ENCODE measurements at regions not wholly inside any gene's neighbourhood (a gene's known extent, or its start where the extent isn't known, plus 50 kb on each side); places are given as distances from the start of the nearest gene placed in this dataset.
"Not testable (repeated sequence)": the region's sequence is repeated elsewhere in the genome, so short reads cannot be mapped to it uniquely, and the experiment has no call there.

GRCh38 chr18:22043837-22044236, 125.6 kb upstream of the GATA6 start:
- no peak for DNase-seq (ENCODE audit: low read depth in 2 of 2)

GRCh38 chr18:22044474-22045220, 124.7 kb upstream of the GATA6 start:
- DNase-seq (ENCODE audit: low read depth in 2 of 2): no peak

- DNase-seq (ENCODE audit: low read depth in 2 of 2): no peak
Observed at GRCh38 chr18:22045221-22045918, 124.0 kb upstream of the GATA6 start.

- DNase-seq (ENCODE audit: low read depth in 2 of 2): no peak
Observed at GRCh38 chr18:22046473-22046872, 122.9 kb upstream of the GATA6 start.

- DNase-seq (ENCODE audit: low read depth in 2 of 2): no peak
Observed at GRCh38 chr18:22047485-22047884, 121.9 kb upstream of the GATA6 start.

GRCh38 chr18:22048221-22048620, 121.2 kb upstream of the GATA6 start:
- no peak for DNase-seq (ENCODE audit: low read depth in 2 of 2)

- no peak for DNase-seq (ENCODE audit: low read depth in 2 of 2)
Observed at GRCh38 chr18:22048932-22049615, 120.3 kb upstream of the GATA6 start.

GRCh38 chr18:22052405-22053105, 116.8 kb upstream of the GATA6 start:
- no peak for DNase-seq (ENCODE audit: low read depth in 2 of 2)

GRCh38 chr18:22055466-22056238, 113.7 kb upstream of the GATA6 start:
- DNase-seq (ENCODE audit: low read depth in 2 of 2): no peak

GRCh38 chr18:22056950-22057349, 112.4 kb upstream of the GATA6 start:
- no peak for DNase-seq (ENCODE audit: low read depth in 2 of 2)

- no peak for DNase-seq (ENCODE audit: low read depth in 2 of 2)
Observed at GRCh38 chr18:22057908-22058527, 111.4 kb upstream of the GATA6 start.

- DNase-seq (ENCODE audit: low read depth in 2 of 2): no peak
Observed at GRCh38 chr18:22060361-22060760, 109.0 kb upstream of the GATA6 start.

- no peak for DNase-seq (ENCODE audit: low read depth in 2 of 2)
Observed at GRCh38 chr18:22063102-22063501, 106.3 kb upstream of the GATA6 start.

- no peak for DNase-seq (ENCODE audit: low read depth in 2 of 2)
Observed at GRCh38 chr18:22063672-22064071, 105.7 kb upstream of the GATA6 start.

GRCh38 chr18:22064581-22064980, 104.8 kb upstream of the GATA6 start:
- DNase-seq (ENCODE audit: low read depth in 2 of 2): no peak

- DNase-seq (ENCODE audit: low read depth in 2 of 2): no peak
Observed at GRCh38 chr18:22065311-22065710, 104.1 kb upstream of the GATA6 start.

- no peak for DNase-seq (ENCODE audit: low read depth in 2 of 2)
Observed at GRCh38 chr18:22066083-22066485, 103.3 kb upstream of the GATA6 start.

GRCh38 chr18:22067109-22067508, 102.3 kb upstream of the GATA6 start:
- no peak for DNase-seq (ENCODE audit: low read depth in 2 of 2)

- DNase-seq (ENCODE audit: low read depth in 2 of 2): no peak
Observed at GRCh38 chr18:22067682-22068081, 101.7 kb upstream of the GATA6 start.

- not testable (repeated sequence) for DNase-seq (ENCODE audit: low read depth in 2 of 2)
Observed at GRCh38 chr18:22068784-22069183, 100.6 kb upstream of the GATA6 start.

GRCh38 chr18:22069916-22070315, 99.5 kb upstream of the GATA6 start:
- DNase-seq (ENCODE audit: low read depth in 2 of 2): no peak
